Endothelial cell of umbilical vein (primary cell): ENCODE measurements at regions not wholly inside any gene's neighbourhood (a gene's known extent, or its start where the extent isn't known, plus 50 kb on each side); places are given as distances from the start of the nearest gene placed in this dataset.

ENCODE experiments used
- BruUV-seq: library from RNA; stranded (reverse); fragments of 400-500 nt; replicated peaks from 2 replicates; lab custom pipeline; 2021; lab: Mats Ljungman, UMichigan
- CTCF ChIA-PET: fragments of 300-600, 350-600 bp; sonication (Branson Sonifier 250); formaldehyde crosslinking; loops from one replicate; lab custom pipeline; 2021; ENCODE audit warnings: antibody characterized with exemption, inconsistent platforms; lab: Charles Lee
- POLR2A ChIA-PET: fragments of 300-600, 350-600 bp; sonication (Branson Sonifier 250); formaldehyde crosslinking; loops from one replicate; lab custom pipeline; 2021; ENCODE audit warnings: antibody characterized with exemption, inconsistent platforms; lab: Charles Lee
- DNase-seq: peaks from one replicate; pipeline ENCODE4 v3.0.0-alpha.2; 2011; ENCODE audit warnings: low read depth, low spot score
- FAIRE-seq: peaks from 2 replicates; lab custom pipeline; 2011; peaks lifted over from hg19 to GRCh38; lab: Jason Lieb, UNC
- H2AFZ ChIP-seq: 2 replicates; pipeline ENCODE4 v1.6.0; 2012; ENCODE audit warnings: low read depth, low read length, control low read depth, inconsistent platforms
- H3K27ac ChIP-seq: 2 replicates; pipeline ENCODE4 v1.5.1; 2011; ENCODE audit warnings: low read depth, mild to moderate bottlenecking, control low read depth, low read length, moderate library complexity; ENCODE audit not compliant: insufficient read depth
- H3K27me3 ChIP-seq, 2 experiments: 2 replicates each; pipeline versions ENCODE4 v1.6.0 to v1.6.1; 2011; ENCODE audit warnings: low read length in 2 of 2, mixed read lengths in 1 of 2; ENCODE audit not compliant: control insufficient read depth in 2 of 2, insufficient read depth in 2 of 2
- H3K36me3 ChIP-seq, 2 experiments: 2 replicates in 1 of 2; 3 replicates in 1 of 2; pipeline ENCODE4 v1.5.1; 2011; ENCODE audit warnings: low read length in 2 of 2, mild to moderate bottlenecking in 1 of 2, moderate library complexity in 1 of 2; ENCODE audit not compliant: control insufficient read depth in 2 of 2, insufficient read depth in 2 of 2; ENCODE audit errors: extremely low read depth in 1 of 2
- H3K4me1 ChIP-seq: 3 replicates; pipeline ENCODE4 v1.5.1; 2011; ENCODE audit warnings: mild to moderate bottlenecking, low read length; ENCODE audit not compliant: control insufficient read depth, insufficient read depth; ENCODE audit errors: extremely low read depth
- H3K4me2 ChIP-seq: 2 replicates; pipeline ENCODE4 v1.6.1; 2011; ENCODE audit warnings: low read length, control low read depth, mixed read lengths; ENCODE audit not compliant: insufficient read depth
- H3K4me3 ChIP-seq, 3 experiments: fragments of 200-600 bp in 1 of 3; sonication (generic), shearing (Covaris generic) in 1 of 3; replicated peaks in 1 of 3; 2 replicates each; pipeline ENCODE4 v1.5.1; 2011 to 2016; ENCODE audit warnings: control low read depth in 3 of 3, low read length in 3 of 3, mild to moderate bottlenecking in 2 of 3, inconsistent platforms in 1 of 3, low read depth in 1 of 3, moderate library complexity in 1 of 3; ENCODE audit not compliant: insufficient read depth in 1 of 3
- H3K79me2 ChIP-seq: 2 replicates; pipeline ENCODE4 v1.6.0; 2012; ENCODE audit warnings: low read length, inconsistent platforms; ENCODE audit not compliant: control insufficient read depth, insufficient read depth
- H3K9ac ChIP-seq: replicated peaks from 2 replicates; pipeline ENCODE3; 2011; ENCODE audit warnings: low read length, control low read depth; ENCODE audit not compliant: insufficient read depth; ENCODE audit errors: extremely low read depth
- H3K9me1 ChIP-seq: replicated peaks from 3 replicates; pipeline ENCODE4 v1.6.0; 2011; ENCODE audit warnings: mild to moderate bottlenecking, low read length; ENCODE audit not compliant: control insufficient read depth, insufficient read depth; ENCODE audit errors: extremely low read depth
- H3K9me3 ChIP-seq: replicated peaks from 2 replicates; pipeline ENCODE4 v1.5.1; 2012; ENCODE audit warnings: low read length, inconsistent platforms; ENCODE audit not compliant: control insufficient read depth, insufficient read depth
- H4K20me1 ChIP-seq: replicated peaks from 2 replicates; pipeline ENCODE3; 2011; ENCODE audit warnings: mild to moderate bottlenecking, low read length; ENCODE audit not compliant: control insufficient read depth, insufficient read depth; ENCODE audit errors: extremely low read depth
- EZH2 ChIP-seq: IDR thresholded peaks from 2 replicates; pipeline ENCODE4 v1.6.1; 2012; ENCODE audit warnings: borderline replicate concordance, low read depth, mild to moderate bottlenecking, moderate library complexity, low read length, inconsistent platforms; ENCODE audit not compliant: severe bottlenecking
- FOS ChIP-seq: IDR thresholded peaks from 2 replicates; pipeline ENCODE4 v1.6.1; 2011; ENCODE audit warnings: mild to moderate bottlenecking, low read length, moderate library complexity, borderline replicate concordance; ENCODE audit not compliant: insufficient read depth
- GATA2 ChIP-seq: IDR thresholded peaks from 2 replicates; pipeline ENCODE4 v1.7.0; 2011; ENCODE audit warnings: low read depth, mild to moderate bottlenecking, moderate library complexity, mixed read lengths, low read length; ENCODE audit not compliant: insufficient read length, insufficient read depth
- JUN ChIP-seq: IDR thresholded peaks from 2 replicates; pipeline ENCODE4 v1.6.1; 2011; ENCODE audit warnings: borderline replicate concordance, low read depth; ENCODE audit not compliant: insufficient read length, insufficient read depth
- MAX ChIP-seq: IDR thresholded peaks from 2 replicates; pipeline ENCODE4 v1.6.1; 2011; ENCODE audit not compliant: insufficient read depth, insufficient read length
- MYC ChIP-seq: IDR thresholded peaks from one replicate; pipeline ENCODE4 v1.6.1; 2011; ENCODE audit warnings: mild to moderate bottlenecking, low read depth, low read length
- POLR2A ChIP-seq: IDR thresholded peaks from 2 replicates; pipeline ENCODE4 v1.6.1; 2012; ENCODE audit warnings: low read depth, mild to moderate bottlenecking, control low read depth, low read length
- POLR2AphosphoS5 ChIP-seq: IDR thresholded peaks from 2 replicates; pipeline ENCODE4 v1.6.1; 2012; ENCODE audit warnings: low read depth, mild to moderate bottlenecking, control low read depth, low read length, moderate library complexity; ENCODE audit not compliant: insufficient read depth
- dilution Hi-C: fragments of 300-500 bp; cut with MboI; formaldehyde crosslinking; loops from one replicate; pipeline ENCODE4 v1.15.0; 2019; ENCODE audit warnings: low sequenced_read_pairs; ENCODE audit not compliant: extremely low pct_ligation_motif_present
- intact Hi-C: fragments of 100-400 bp; cut with micrococcal nuclease; formaldehyde crosslinking; loops from one replicate; pipeline ENCODE4 v1.10.0; 2022
- TF ChIP-seq, protein P1 (sequence below), 2 donors: IDR thresholded peaks; 1 replicate in 1 of 2; 2 replicates in 1 of 2; pipeline ENCODE4 v1.5.1; 2011; ENCODE audit warnings: low read length in 2 of 2, mild to moderate bottlenecking in 2 of 2, moderate library complexity in 2 of 2, control low read depth in 1 of 2, inconsistent platforms in 1 of 2, low read depth in 1 of 2; ENCODE audit not compliant: insufficient read depth in 1 of 2; ENCODE audit errors: extremely low read depth in 1 of 2

- H3K27me3 ChIP-seq = no peaks in the 10 kb centered on the region
- no peaks in the 10 kb centered on the region for H3K9me3 ChIP-seq
- H3K4me3 ChIP-seq = no peak overlapping the region
- H3K36me3 ChIP-seq = no peaks in the 10 kb centered on the region
- peak overlapping the region; percentile 91 for H2AFZ ChIP-seq
- peak overlapping the region; percentile 49 for H3K4me2 ChIP-seq
- no peaks in the 10 kb centered on the region for H3K9me1 ChIP-seq
- CTCF ChIA-PET = interaction anchor here (0.6 to 2.0 kb wide), 9 partner anchors 9 to 624 kb away, joined by 3 to 7 read pairs (median 4); no protein-coding TSS in a partner anchor
- H3K79me2 ChIP-seq = no peaks in the 10 kb centered on the region
- peaks cover 29% of the 10 kb centered on the region for H3K4me1 ChIP-seq
- H3K27ac ChIP-seq = peak overlapping the region; percentile 15
- POLR2A ChIA-PET = no interaction called here
- BruUV-seq = no TSS peak
- H3K9ac ChIP-seq = no peak overlapping the region
- peak; percentile 84 for DNase-seq
- intact Hi-C loops = no loop called here
- H4K20me1 ChIP-seq = no peaks in the 10 kb centered on the region
- peak; percentile 83 for FAIRE-seq
- no peak for TF ChIP-seq POLR2A
- TF ChIP-seq FOS = peak; percentile 80
- TF ChIP-seq GATA2 = no peak
- TF ChIP-seq, protein P1, sequence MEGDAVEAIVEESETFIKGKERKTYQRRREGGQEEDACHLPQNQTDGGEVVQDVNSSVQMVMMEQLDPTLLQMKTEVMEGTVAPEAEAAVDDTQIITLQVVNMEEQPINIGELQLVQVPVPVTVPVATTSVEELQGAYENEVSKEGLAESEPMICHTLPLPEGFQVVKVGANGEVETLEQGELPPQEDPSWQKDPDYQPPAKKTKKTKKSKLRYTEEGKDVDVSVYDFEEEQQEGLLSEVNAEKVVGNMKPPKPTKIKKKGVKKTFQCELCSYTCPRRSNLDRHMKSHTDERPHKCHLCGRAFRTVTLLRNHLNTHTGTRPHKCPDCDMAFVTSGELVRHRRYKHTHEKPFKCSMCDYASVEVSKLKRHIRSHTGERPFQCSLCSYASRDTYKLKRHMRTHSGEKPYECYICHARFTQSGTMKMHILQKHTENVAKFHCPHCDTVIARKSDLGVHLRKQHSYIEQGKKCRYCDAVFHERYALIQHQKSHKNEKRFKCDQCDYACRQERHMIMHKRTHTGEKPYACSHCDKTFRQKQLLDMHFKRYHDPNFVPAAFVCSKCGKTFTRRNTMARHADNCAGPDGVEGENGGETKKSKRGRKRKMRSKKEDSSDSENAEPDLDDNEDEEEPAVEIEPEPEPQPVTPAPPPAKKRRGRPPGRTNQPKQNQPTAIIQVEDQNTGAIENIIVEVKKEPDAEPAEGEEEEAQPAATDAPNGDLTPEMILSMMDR (IDR thresholded peaks at IDR 0.05; ENCODE audit: extremely low read depth in 1 of 2, insufficient read depth in 1 of 2, low read depth in 1 of 2, low read length in 2 of 2) = no peak
- TF ChIP-seq JUN = peak; percentile 66
- TF ChIP-seq POLR2AphosphoS5 = no peak
- no peak for TF ChIP-seq MAX
- TF ChIP-seq EZH2 = no peak
- no peak for TF ChIP-seq MYC
- dilution Hi-C loops = no loop called here
Measured at GRCh38 chr4:140233791-140234696, 80.1 kb upstream of the MAML3 start.
